ENCODE measurements at regions not wholly inside any gene's neighbourhood (a gene's known extent, or its start where the extent isn't known, plus 50 kb on each side); places are given as distances from the start of the nearest gene placed in this dataset.

- Mint-ChIP-seq H3K27ac (ENCODE audit: unreplicated experiment) (no peak overlapping the region), H3K4me3 (ENCODE audit: unreplicated experiment) (no peak overlapping the region), H3K9me3 (ENCODE audit: unreplicated experiment) (no peaks in the 10 kb centered on the region), H3K27me3 (ENCODE audit: unreplicated experiment) (no peaks in the 10 kb centered on the region), H3K36me3 (ENCODE audit: unreplicated experiment) (peaks cover 30% of the 10 kb centered on the region), H3K4me1 (ENCODE audit: unreplicated experiment) (peaks cover 24% of the 10 kb centered on the region)
- TF ChIP-seq CTCF (IDR thresholded peaks at IDR 0.05), result no peak
- no peak for DNase-seq (ENCODE audit: extremely low spot score, unreplicated experiment)
Measured at GRCh38 chr2:74078466-74078865, 69.2 kb downstream of the BOLA3 start.

GRCh38 chr2:74079522-74080341, 68.0 kb downstream of the BOLA3 start:
- H3K9me3 Mint-ChIP-seq (ENCODE audit: unreplicated experiment), result no peaks in the 10 kb centered on the region
- peak; percentile 73 for DNase-seq (ENCODE audit: extremely low spot score, unreplicated experiment)

GRCh38 chr2:74080346-74080745, 67.4 kb downstream of the BOLA3 start:
- Mint-ChIP-seq H3K27me3 (ENCODE audit: unreplicated experiment) (no peaks in the 10 kb centered on the region), H3K4me1 (ENCODE audit: unreplicated experiment) (peaks cover 24% of the 10 kb centered on the region), H3K9me3 (ENCODE audit: unreplicated experiment) (no peaks in the 10 kb centered on the region), H3K4me3 (ENCODE audit: unreplicated experiment) (no peak overlapping the region), H3K36me3 (ENCODE audit: unreplicated experiment) (peaks cover 30% of the 10 kb centered on the region), H3K27ac (ENCODE audit: unreplicated experiment) (no peak overlapping the region)
- TF ChIP-seq CTCF (IDR thresholded peaks at IDR 0.05), result no peak
- DNase-seq (ENCODE audit: extremely low spot score, unreplicated experiment), result peak; percentile 62

More at GRCh38 chr2:74079522-74080341, 68.0 kb downstream of the BOLA3 start:
- TF ChIP-seq CTCF (IDR thresholded peaks at IDR 0.05), result no peak
- Mint-ChIP-seq H3K4me1 (ENCODE audit: unreplicated experiment) (peaks cover 24% of the 10 kb centered on the region), H3K27ac (ENCODE audit: unreplicated experiment) (no peak overlapping the region), H3K36me3 (ENCODE audit: unreplicated experiment) (peaks cover 26% of the 10 kb centered on the region), H3K4me3 (ENCODE audit: unreplicated experiment) (no peak overlapping the region), H3K27me3 (ENCODE audit: unreplicated experiment) (no peaks in the 10 kb centered on the region)

GRCh38 chr2:74081030-74081762, 66.5 kb downstream of the BOLA3 start:
- no peak for TF ChIP-seq CTCF (IDR thresholded peaks at IDR 0.05)
- no peaks in the 10 kb centered on the region for H3K27me3 Mint-ChIP-seq (ENCODE audit: unreplicated experiment)
- DNase-seq (ENCODE audit: extremely low spot score, unreplicated experiment), result peak; percentile 56
- no peak overlapping the region for H3K4me3 Mint-ChIP-seq (ENCODE audit: unreplicated experiment)
- no peak overlapping the region for H3K27ac Mint-ChIP-seq (ENCODE audit: unreplicated experiment)
- H3K9me3 Mint-ChIP-seq (ENCODE audit: unreplicated experiment), result no peaks in the 10 kb centered on the region
- peaks cover 16% of the 10 kb centered on the region for H3K4me1 Mint-ChIP-seq (ENCODE audit: unreplicated experiment)
- H3K36me3 Mint-ChIP-seq (ENCODE audit: unreplicated experiment), result peaks cover 34% of the 10 kb centered on the region

- Mint-ChIP-seq H3K36me3 (ENCODE audit: unreplicated experiment) (peaks cover 34% of the 10 kb centered on the region), H3K9me3 (ENCODE audit: unreplicated experiment) (no peaks in the 10 kb centered on the region), H3K27me3 (ENCODE audit: unreplicated experiment) (no peaks in the 10 kb centered on the region), H3K4me3 (ENCODE audit: unreplicated experiment) (no peak overlapping the region), H3K27ac (ENCODE audit: unreplicated experiment) (no peak overlapping the region), H3K4me1 (ENCODE audit: unreplicated experiment) (peaks cover 12% of the 10 kb centered on the region)
- no peak for DNase-seq (ENCODE audit: extremely low spot score, unreplicated experiment)
- TF ChIP-seq CTCF (IDR thresholded peaks at IDR 0.05), result no peak
Measured at GRCh38 chr2:74081763-74082110, 66.0 kb downstream of the BOLA3 start.

All from osteocyte (in vitro differentiated cells).